Liver (tissue), 8 donors: ENCODE measurements at regions not wholly inside any gene's neighbourhood (a gene's known extent, or its start where the extent isn't known, plus 50 kb on each side); places are given as distances from the start of the nearest gene placed in this dataset.

Source experiments
- DNase-seq: peaks from one replicate; pipeline ENCODE4 v3.0.0-alpha.2; 2017; ENCODE audit warnings: low spot score
- H3K27ac ChIP-seq, 2 donors: one replicate each; pipeline ENCODE4 v1.7.0; 2013; ENCODE audit warnings: inconsistent platforms in 2 of 2, low read length in 2 of 2, control low read depth in 1 of 2, low read depth in 1 of 2, mild to moderate bottlenecking in 1 of 2
- H3K27me3 ChIP-seq, 4 donors: one replicate each; pipeline versions ENCODE4 v1.6.1 to v1.7.0; 2013; ENCODE audit warnings: low read length in 3 of 4, inconsistent platforms in 1 of 4, mild to moderate bottlenecking in 1 of 4, moderate library complexity in 1 of 4; ENCODE audit not compliant: control insufficient read depth in 4 of 4, insufficient read depth in 4 of 4
- H3K36me3 ChIP-seq, 4 donors: one replicate each; pipeline versions ENCODE4 v1.6.1 to v1.7.0; 2013; ENCODE audit warnings: low read length in 3 of 4, mild to moderate bottlenecking in 3 of 4, low read depth in 1 of 4, moderate library complexity in 1 of 4; ENCODE audit not compliant: control insufficient read depth in 4 of 4, insufficient read depth in 3 of 4
- H3K4me1 ChIP-seq, 4 donors: one replicate each; pipeline versions ENCODE4 v1.6.1 to v1.7.0; 2013; ENCODE audit warnings: low read length in 3 of 4, mild to moderate bottlenecking in 3 of 4, moderate library complexity in 1 of 4; ENCODE audit not compliant: control insufficient read depth in 4 of 4, insufficient read depth in 4 of 4
- H3K4me3 ChIP-seq, 3 donors: one replicate each; pipeline versions ENCODE4 v1.6.1 to v1.7.0; 2013; ENCODE audit warnings: low read length in 3 of 3, control low read depth in 1 of 3, low read depth in 1 of 3, mild to moderate bottlenecking in 1 of 3
- H3K9ac ChIP-seq, 2 donors: one replicate each; pipeline ENCODE4 v1.7.0; 2013; ENCODE audit warnings: low read length in 2 of 2, mild to moderate bottlenecking in 2 of 2, moderate library complexity in 2 of 2, control low read depth in 1 of 2, low read depth in 1 of 2
- H3K9me3 ChIP-seq, 4 donors: one replicate each; pipeline versions ENCODE4 v1.6.1 to v1.7.0; 2013; ENCODE audit warnings: low read length in 3 of 4; ENCODE audit not compliant: control insufficient read depth in 4 of 4
- ATF3 ChIP-seq: IDR thresholded peaks from 2 replicates; pipeline ENCODE4 v1.6.1; 2016; ENCODE audit warnings: antibody characterized with exemption
- CTCF ChIP-seq: fragments of 150-350 bp; IDR thresholded peaks from 2 replicates; pipeline ENCODE4 v1.5.1; 2017; ENCODE audit warnings: improper control_type of control experiment, low read depth, low read length; ENCODE audit not compliant: missing input control
- EGR1 ChIP-seq, 2 donors: IDR thresholded peaks; 2 replicates each; pipeline ENCODE4 v1.6.1; 2016 to 2018; ENCODE audit warnings: antibody characterized with exemption in 2 of 2, low read depth in 2 of 2
- FOXA1 ChIP-seq: IDR thresholded peaks from 2 replicates; pipeline ENCODE4 v1.6.1; 2016; ENCODE audit warnings: antibody characterized with exemption
- FOXA2 ChIP-seq: IDR thresholded peaks from 2 replicates; pipeline ENCODE4 v1.6.1; 2016; ENCODE audit warnings: antibody characterized with exemption
- HNF4A ChIP-seq, 2 donors: conservative IDR thresholded peaks; 2 replicates each; pipeline ENCODE4 v1.6.1; 2016; ENCODE audit warnings: antibody characterized with exemption in 2 of 2, mild to moderate bottlenecking in 2 of 2
- HNF4G ChIP-seq: IDR thresholded peaks from 2 replicates; pipeline ENCODE4 v1.6.1; 2016; ENCODE audit warnings: antibody characterized with exemption
- JUND ChIP-seq, 2 donors: IDR thresholded peaks; 2 replicates each; pipeline ENCODE4 v1.6.1; 2016; ENCODE audit warnings: antibody characterized with exemption in 2 of 2
- MAX ChIP-seq: IDR thresholded peaks from 2 replicates; pipeline ENCODE4 v1.6.1; 2016; ENCODE audit warnings: antibody characterized with exemption
- NR2F2 ChIP-seq: IDR thresholded peaks from 2 replicates; pipeline ENCODE4 v1.6.1; 2016; ENCODE audit warnings: antibody characterized with exemption
- RAD21 ChIP-seq, 2 donors: IDR thresholded peaks; 2 replicates each; pipeline ENCODE4 v1.6.1; 2016; ENCODE audit warnings: antibody characterized with exemption in 2 of 2, mild to moderate bottlenecking in 2 of 2
- RXRA ChIP-seq, 2 donors: IDR thresholded peaks; 2 replicates each; pipeline ENCODE4 v1.6.1; 2017 to 2018; ENCODE audit warnings: antibody characterized with exemption in 2 of 2, mild to moderate bottlenecking in 1 of 2
- SP1 ChIP-seq: IDR thresholded peaks from 2 replicates; pipeline ENCODE4 v1.6.1; 2018; ENCODE audit warnings: antibody characterized with exemption, mild to moderate bottlenecking
- TAF1 ChIP-seq: conservative IDR thresholded peaks from 2 replicates; pipeline ENCODE4 v1.6.1; 2016; ENCODE audit warnings: antibody characterized with exemption, mild to moderate bottlenecking
- YY1 ChIP-seq: IDR thresholded peaks from 2 replicates; pipeline ENCODE4 v1.6.1; 2016; ENCODE audit warnings: antibody characterized with exemption, mild to moderate bottlenecking
- ZBTB33 ChIP-seq: IDR thresholded peaks from 2 replicates; pipeline ENCODE4 v1.6.1; 2016; ENCODE audit warnings: antibody characterized with exemption
- WGBS: extraction: QIAGEN DNeasy Blood & Tissue Kit; methylation state at CpG from one replicate; pipeline ENCODE4 v1.1.7; 2013; 5-methylcytosine and 5-hydroxymethylcytosine counted together
- donor health status: healthy.
- donor health status: healthy.
- donor health status: healthy.
- donor health status: healthy.
- donor health status: healthy.

- 65% methylated on average over 8 of the region's 8 CpGs for WGBS
- H3K27ac ChIP-seq = no peak overlapping the region
- no peak for DNase-seq
- H3K27me3 ChIP-seq = no peaks in the 10 kb centered on the region
- no peaks in the 10 kb centered on the region for H3K4me1 ChIP-seq
- TF ChIP-seq RAD21 (IDR thresholded peaks at IDR 0.05) (no peak), NR2F2 (no peak), RXRA (IDR thresholded peaks at IDR 0.05) (no peak), EGR1 (IDR thresholded peaks at IDR 0.05; ENCODE audit: low read depth in 2 of 2) (no peak), HNF4A (conservative IDR thresholded peaks at IDR 0.05) (no peak), HNF4G (no peak), TAF1 (no peak), FOXA2 (no peak), MAX (no peak), ATF3 (no peak), ZBTB33 (no peak), FOXA1 (no peak)
- no peak overlapping the region for H3K9ac ChIP-seq
- no peak overlapping the region for H3K4me3 ChIP-seq
- H3K36me3 ChIP-seq = no peaks in the 10 kb centered on the region
- no peaks in the 10 kb centered on the region for H3K9me3 ChIP-seq
These were observed 207.1 kb downstream of the ACKR3 start for GRCh38 chr2:236776695-236777251.

- Histone ChIP-seq H3K27ac (no peak overlapping the region), H3K9ac (no peak overlapping the region), H3K4me3 (no peak overlapping the region), H3K4me1 (no peaks in the 10 kb centered on the region), H3K27me3 (no peaks in the 10 kb centered on the region), H3K9me3 (no peaks in the 10 kb centered on the region), H3K36me3 (no peaks in the 10 kb centered on the region)
- WGBS = 93% methylated on average over 8 of the region's 8 CpGs
- TF ChIP-seq HNF4A (conservative IDR thresholded peaks at IDR 0.05) (no peak), SP1 (no peak), YY1 (no peak), CTCF (no peak), TAF1 (no peak), ATF3 (no peak), JUND (IDR thresholded peaks at IDR 0.05) (no peak), ZBTB33 (no peak), FOXA2 (no peak), EGR1 (IDR thresholded peaks at IDR 0.05; ENCODE audit: low read depth in 2 of 2) (no peak)
- no peak for DNase-seq
These were observed 207.8 kb downstream of the ACKR3 start for GRCh38 chr2:236777408-236777807.
